K562 (cell line): ENCODE measurements at regions not wholly inside any gene's neighbourhood (a gene's known extent, or its start where the extent isn't known, plus 50 kb on each side); places are given as distances from the start of the nearest gene placed in this dataset.

Source experiments
- ATAC-seq: fragments of 200-7000 bp; cut with Tn5 transposase; 3 replicates; pipeline ENCODE4 v1.9.1; 2020; ENCODE audit warnings: moderate library complexity
- BruUV-seq: library from RNA; stranded (reverse); fragments of 400-500 nt; replicated peaks from 2 replicates; lab custom pipeline; 2021; lab: Mats Ljungman, UMichigan
- CTCF ChIA-PET: fragments of 300-600 bp; formaldehyde crosslinking; extraction: SDS; loops from one replicate; lab custom pipeline; 2021; ENCODE audit warnings: low intra/inter-chr PET ratio; lab: Yijun Ruan, JAX
- POLR2A ChIA-PET: fragments of 300-600, 350-650 bp; sonication (Branson Sonifier 250); formaldehyde crosslinking; extraction: SDS; loops from one replicate; lab custom pipeline; 2021; ENCODE audit warnings: antibody characterized with exemption, inconsistent platforms; lab: Yijun Ruan, JAX
- DNase-seq, 4 experiments: peaks; one replicate each; pipeline versions ENCODE4 v3.0.0 to v3.0.0-alpha.2; 2011 to 2018; ENCODE audit warnings: low spot score in 3 of 4, mixed read lengths in 3 of 4; ENCODE audit errors: extremely low read depth in 1 of 4
- FAIRE-seq: peaks from 2 replicates; lab custom pipeline; 2011; peaks lifted over from hg19 to GRCh38; lab: Jason Lieb, UNC
- H2AFZ ChIP-seq: 2 replicates; pipeline ENCODE4 v1.6.0; 2011; ENCODE audit warnings: low read depth, low read length, control low read depth, inconsistent platforms
- H3K27ac ChIP-seq: fragments of 200-600 bp; 3 replicates; pipeline ENCODE4 v1.8.0; 2011; ENCODE audit warnings: low read depth, mild to moderate bottlenecking, control low read depth, inconsistent platforms, low read length, moderate library complexity, mixed read lengths; ENCODE audit errors: extremely low read depth
- H3K27me3 ChIP-seq, 2 experiments: fragments of 300-600 bp in 1 of 2; 2 replicates in 1 of 2; 3 replicates in 1 of 2; pipeline versions ENCODE4 v1.6.0 to v1.8.0; 2011; ENCODE audit warnings: inconsistent platforms in 2 of 2, low read length in 2 of 2, mild to moderate bottlenecking in 1 of 2, mixed read lengths in 1 of 2, moderate library complexity in 1 of 2; ENCODE audit not compliant: control insufficient read depth in 2 of 2, insufficient read depth in 2 of 2
- H3K36me3 ChIP-seq: fragments of 300-600 bp; 3 replicates; pipeline ENCODE4 v1.8.0; 2011; ENCODE audit warnings: mild to moderate bottlenecking, low read length, inconsistent platforms; ENCODE audit not compliant: control insufficient read depth, insufficient read depth
- H3K4me1 ChIP-seq, 2 experiments: fragments of 200-600 bp in 1 of 2; replicated peaks in 1 of 2; 2 replicates in 1 of 2; 3 replicates in 1 of 2; pipeline versions ENCODE4 v1.5.1 to v1.8.0; 2011; ENCODE audit warnings: inconsistent platforms in 2 of 2, low read length in 2 of 2, mild to moderate bottlenecking in 1 of 2, mixed read lengths in 1 of 2, moderate library complexity in 1 of 2; ENCODE audit not compliant: control insufficient read depth in 2 of 2, insufficient read depth in 2 of 2
- H3K4me2 ChIP-seq: 2 replicates; pipeline ENCODE4 v1.6.1; 2011; ENCODE audit warnings: low read length, control low read depth, inconsistent platforms, mixed read lengths; ENCODE audit not compliant: insufficient read depth
- H3K4me3 ChIP-seq: fragments of 200-600 bp; sonication (generic), shearing (Covaris generic); 2 replicates; pipeline ENCODE4 v1.5.1; 2016; ENCODE audit warnings: control low read depth, inconsistent platforms
- H3K79me2 ChIP-seq: fragments of 200-600 bp; 3 replicates; pipeline ENCODE4 v1.8.0; 2011; ENCODE audit warnings: low read length, inconsistent platforms; ENCODE audit not compliant: control insufficient read depth, insufficient read depth
- H3K9ac ChIP-seq, 2 experiments: 2 replicates each; pipeline versions ENCODE4 v1.6.0 to v1.6.1; 2011; ENCODE audit warnings: low read depth in 2 of 2, low read length in 2 of 2, control low read depth in 1 of 2, inconsistent platforms in 1 of 2, mild to moderate bottlenecking in 1 of 2, mixed read lengths in 1 of 2; ENCODE audit not compliant: insufficient read depth in 1 of 2
- H3K9me1 ChIP-seq: one replicate; pipeline ENCODE4 v1.6.0; 2011; ENCODE audit warnings: inconsistent platforms, mild to moderate bottlenecking, low read length, moderate library complexity; ENCODE audit not compliant: control insufficient read depth, insufficient read depth
- H3K9me3 ChIP-seq: replicated peaks from 2 replicates; pipeline ENCODE4 v1.5.1; 2011; ENCODE audit warnings: low read depth, low read length, inconsistent platforms; ENCODE audit not compliant: control insufficient read depth, insufficient read depth
- H4K20me1 ChIP-seq: replicated peaks from 2 replicates; pipeline ENCODE4 v1.6.1; 2011; ENCODE audit warnings: low read length, inconsistent platforms, mixed read lengths; ENCODE audit not compliant: control insufficient read depth, insufficient read depth
- FOSL1 ChIP-seq: fragments of 200-800 bp; sonication (Bioruptor generic); conservative IDR thresholded peaks from 2 replicates; pipeline ENCODE4 v1.6.1; 2016; ENCODE audit warnings: missing genetic modification characterization, missing compliant biosample characterization
- HEY1 ChIP-seq: fragments of 250-450 bp; sonication (Bioruptor Pico); IDR thresholded peaks from 2 replicates; pipeline ENCODE4 v1.5.0; 2020; ENCODE audit warnings: mild to moderate bottlenecking, moderate library complexity, borderline replicate concordance
- KDM1A ChIP-seq, 2 experiments: fragments of 450-650 bp; IDR thresholded peaks; 2 replicates each; pipeline ENCODE4 v1.6.1; 2016; ENCODE audit warnings: mild to moderate bottlenecking in 2 of 2
- TEAD4 ChIP-seq, 2 experiments: sonication (generic) in 1 of 2; formaldehyde crosslinking in 1 of 2; IDR thresholded peaks; 2 replicates each; pipeline versions ENCODE4 v1.6.1 to v1.8.0; 2012 to 2022; ENCODE audit warnings: borderline replicate concordance in 1 of 2, inconsistent platforms in 1 of 2, low read length in 1 of 2, mild to moderate bottlenecking in 1 of 2, missing genetic modification reagents in 1 of 2
- WGBS: fragments of 100-300 bp; shearing (Covaris generic); methylation state at CpG from one replicate; pipeline ENCODE4 v1.1.6; 2016; ENCODE audit warnings: low coverage, mixed read lengths; ENCODE audit not compliant: insufficient coverage; ENCODE audit errors: missing lambda C conversion rate; 5-methylcytosine and 5-hydroxymethylcytosine counted together
- in situ Hi-C: fragments of 300-500 bp; cut with MboI; formaldehyde crosslinking; loops from 4 replicates; pipeline ENCODE4 v1.15.0; 2018; ENCODE audit warnings: inconsistent platforms, mixed read lengths
- intact Hi-C: fragments of 100-400 bp; cut with micrococcal nuclease; formaldehyde crosslinking; loops from 2 replicates; pipeline ENCODE4 v1.14.2; 2022

- no peak for TF ChIP-seq HEY1 (CRISPR knock-in tag)
- TF ChIP-seq TEAD4 (IDR thresholded peaks at IDR 0.05; ENCODE audit: low read length) = no peak
- TF ChIP-seq TEAD4 (CRISPR knock-in tag; IDR thresholded peaks at IDR 0.05; ENCODE audit: borderline replicate concordance) = no peak
- no peak for TF ChIP-seq FOSL1 (tag)
- TF ChIP-seq KDM1A (IDR thresholded peaks at IDR 0.05) = no peak
- intact Hi-C loops = no loop called here
- 0 out of 2 replicates have a peak, but pooled peaks cover 4% of the 10 kb centered on the region for H4K20me1 ChIP-seq
- H2AFZ ChIP-seq = no peak overlapping the region
- H3K4me3 ChIP-seq = no peak overlapping the region
- WGBS = 25% methylated on average over 23 of the region's 23 CpGs
- no peak overlapping the region for H3K4me2 ChIP-seq
- ATAC-seq = no peak
- H3K9me3 ChIP-seq = no peaks in the 10 kb centered on the region
- peaks cover 40 to 67% of the 10 kb centered on the region in 2 experiments for H3K27me3 ChIP-seq
- no peaks in the 10 kb centered on the region; a peak in 1 of 5 replicates for H3K4me1 ChIP-seq
- no peak overlapping the region for H3K27ac ChIP-seq
- no peaks in the 10 kb centered on the region for H3K79me2 ChIP-seq
- no peaks in the 10 kb centered on the region for H3K36me3 ChIP-seq
- in situ Hi-C loops = no loop called here
- no peak for DNase-seq
- CTCF ChIA-PET = no interaction called here
- H3K9ac ChIP-seq = no peak overlapping the region
- FAIRE-seq = no peak
- H3K9me1 ChIP-seq = no peaks in the 10 kb centered on the region
- BruUV-seq = no TSS peak
- POLR2A ChIA-PET = interaction anchor here (0.6 to 0.7 kb wide), 3 partner anchors 55 to 370 kb away, joined by 3 read pairs; no protein-coding TSS in a partner anchor
Observed at GRCh38 chr20:58579819-58580473, 64.7 kb upstream of the APCDD1L start.
